ENCODE measurements at regions not wholly inside any gene's neighbourhood (a gene's known extent, or its start where the extent isn't known, plus 50 kb on each side); places are given as distances from the start of the nearest gene placed in this dataset.
A peak's percentile ranks its signal among the peaks of the same experiment; 100 is the strongest.

GRCh38 chr12:91418221-91419090 lies 235.8 kb upstream of the DCN start:
- no peak overlapping the region for H3K4me3 Mint-ChIP-seq
- no peaks in the 10 kb centered on the region for H3K4me1 Mint-ChIP-seq (ENCODE audit: low read depth in 2 of 2)
- no peaks in the 10 kb centered on the region for H3K36me3 Mint-ChIP-seq (ENCODE audit: insufficient read depth)
- H3K27me3 Mint-ChIP-seq: peaks cover 8 to 16% of the 10 kb centered on the region in 2 donors
- H3K9me3 Mint-ChIP-seq: no peaks in the 10 kb centered on the region
- ATAC-seq (replicated peaks) (no peak), DNase-seq (no peak)
- no peak overlapping the region for H3K27ac Mint-ChIP-seq

GRCh38 chr12:91417650-91418049 lies 235.0 kb upstream of the DCN start:
- DNase-seq (no peak), ATAC-seq (replicated peaks) (no peak)
- H3K27ac Mint-ChIP-seq: no peak overlapping the region
- H3K36me3 Mint-ChIP-seq (ENCODE audit: insufficient read depth): no peaks in the 10 kb centered on the region
- no peaks in the 10 kb centered on the region for H3K9me3 Mint-ChIP-seq
- no peak overlapping the region for H3K4me3 Mint-ChIP-seq
- H3K27me3 Mint-ChIP-seq: peaks cover 8 to 16% of the 10 kb centered on the region in 2 donors
- H3K4me1 Mint-ChIP-seq (ENCODE audit: low read depth in 2 of 2): no peaks in the 10 kb centered on the region

- peaks cover 8 to 16% of the 10 kb centered on the region in 2 donors for H3K27me3 Mint-ChIP-seq
- no peaks in the 10 kb centered on the region for H3K4me1 Mint-ChIP-seq (ENCODE audit: low read depth in 2 of 2)
- H3K4me3 Mint-ChIP-seq: no peak overlapping the region
- H3K9me3 Mint-ChIP-seq: no peaks in the 10 kb centered on the region
- H3K27ac Mint-ChIP-seq: no peak overlapping the region
- H3K36me3 Mint-ChIP-seq (ENCODE audit: insufficient read depth): no peaks in the 10 kb centered on the region
- DNase-seq: no peak
- ATAC-seq (replicated peaks): no peak
Measured at GRCh38 chr12:91414636-91415035, 232.0 kb upstream of the DCN start.

GRCh38 chr12:91413581-91414546 lies 231.2 kb upstream of the DCN start:
- DNase-seq (no peak), ATAC-seq (replicated peaks) (no peak)
- no peaks in the 10 kb centered on the region for H3K36me3 Mint-ChIP-seq (ENCODE audit: insufficient read depth)

GRCh38 chr12:91406920-91407341 lies 224.3 kb upstream of the DCN start:
- no peaks in the 10 kb centered on the region for H3K9me3 Mint-ChIP-seq

More at GRCh38 chr12:91413581-91414546, 231.2 kb upstream of the DCN start:
- no peaks in the 10 kb centered on the region for H3K9me3 Mint-ChIP-seq
- H3K27me3 Mint-ChIP-seq: peaks cover 8 to 16% of the 10 kb centered on the region in 2 donors
- no peak overlapping the region for H3K27ac Mint-ChIP-seq
- no peaks in the 10 kb centered on the region for H3K4me1 Mint-ChIP-seq (ENCODE audit: low read depth in 2 of 2)
- no peak overlapping the region for H3K4me3 Mint-ChIP-seq

GRCh38 chr12:91404441-91404840 lies 221.8 kb upstream of the DCN start:
- Mint-ChIP-seq H3K27ac (no peak overlapping the region), H3K27me3 (no peaks in the 10 kb centered on the region), H3K36me3 (ENCODE audit: insufficient read depth) (no peaks in the 10 kb centered on the region), H3K4me1 (ENCODE audit: low read depth in 2 of 2) (no peaks in the 10 kb centered on the region), H3K9me3 (no peaks in the 10 kb centered on the region), H3K4me3 (no peak overlapping the region)
- DNase-seq (no peak), ATAC-seq (replicated peaks) (no peak)

More at GRCh38 chr12:91406920-91407341, 224.3 kb upstream of the DCN start:
- H3K4me1 Mint-ChIP-seq (ENCODE audit: low read depth in 2 of 2): no peaks in the 10 kb centered on the region
- H3K27me3 Mint-ChIP-seq: no peaks in the 10 kb centered on the region
- H3K36me3 Mint-ChIP-seq (ENCODE audit: insufficient read depth): no peaks in the 10 kb centered on the region
- H3K4me3 Mint-ChIP-seq: no peak overlapping the region
- ATAC-seq (replicated peaks): peak; percentile 17
- DNase-seq: no peak
- H3K27ac Mint-ChIP-seq: no peak overlapping the region

GRCh38 chr12:91401190-91401589 lies 218.6 kb upstream of the DCN start:
- DNase-seq (no peak), ATAC-seq (replicated peaks) (no peak)
- no peaks in the 10 kb centered on the region for H3K27me3 Mint-ChIP-seq
- no peak overlapping the region for H3K27ac Mint-ChIP-seq
- H3K9me3 Mint-ChIP-seq: no peaks in the 10 kb centered on the region
- no peaks in the 10 kb centered on the region for H3K36me3 Mint-ChIP-seq (ENCODE audit: insufficient read depth)
- no peaks in the 10 kb centered on the region for H3K4me1 Mint-ChIP-seq (ENCODE audit: low read depth in 2 of 2)
- H3K4me3 Mint-ChIP-seq: no peak overlapping the region

- Mint-ChIP-seq H3K36me3 (ENCODE audit: insufficient read depth) (no peaks in the 10 kb centered on the region), H3K27ac (no peak overlapping the region), H3K27me3 (no peaks in the 10 kb centered on the region), H3K4me1 (ENCODE audit: low read depth in 2 of 2) (no peaks in the 10 kb centered on the region), H3K4me3 (no peak overlapping the region), H3K9me3 (no peaks in the 10 kb centered on the region)
- no peak for ATAC-seq (replicated peaks)
- no peak for DNase-seq
Measured at GRCh38 chr12:91400271-91400670, 217.7 kb upstream of the DCN start.

- Mint-ChIP-seq H3K4me3 (no peak overlapping the region), H3K27me3 (peaks cover 0 to 10% of the 10 kb centered on the region in 2 donors), H3K36me3 (ENCODE audit: insufficient read depth) (no peaks in the 10 kb centered on the region), H3K9me3 (no peaks in the 10 kb centered on the region), H3K4me1 (ENCODE audit: low read depth in 2 of 2) (no peaks in the 10 kb centered on the region), H3K27ac (no peak overlapping the region)
- no peak for ATAC-seq (replicated peaks)
- no peak for DNase-seq
Measured at GRCh38 chr12:91397866-91398532, 215.4 kb upstream of the DCN start.

- Mint-ChIP-seq H3K4me3 (no peak overlapping the region), H3K4me1 (ENCODE audit: low read depth in 2 of 2) (no peaks in the 10 kb centered on the region), H3K36me3 (ENCODE audit: insufficient read depth) (no peaks in the 10 kb centered on the region), H3K27ac (no peak overlapping the region), H3K9me3 (no peaks in the 10 kb centered on the region), H3K27me3 (peaks cover 0 to 10% of the 10 kb centered on the region in 2 donors)
- DNase-seq (no peak), ATAC-seq (replicated peaks) (no peak)
Measured at GRCh38 chr12:91396293-91396692, 213.7 kb upstream of the DCN start.

GRCh38 chr12:91395628-91396135 lies 213.1 kb upstream of the DCN start:
- H3K36me3 Mint-ChIP-seq (ENCODE audit: insufficient read depth): no peaks in the 10 kb centered on the region
- no peak overlapping the region for H3K4me3 Mint-ChIP-seq
- ATAC-seq (replicated peaks): no peak
- no peaks in the 10 kb centered on the region for H3K9me3 Mint-ChIP-seq
- H3K27ac Mint-ChIP-seq: no peak overlapping the region
- DNase-seq: no peak
- no peaks in the 10 kb centered on the region for H3K4me1 Mint-ChIP-seq (ENCODE audit: low read depth in 2 of 2)
- peaks cover 0 to 10% of the 10 kb centered on the region in 2 donors for H3K27me3 Mint-ChIP-seq

GRCh38 chr12:91394903-91395302 lies 212.3 kb upstream of the DCN start:
- DNase-seq (no peak), ATAC-seq (replicated peaks) (no peak)
- Mint-ChIP-seq H3K36me3 (ENCODE audit: insufficient read depth) (no peaks in the 10 kb centered on the region), H3K27ac (no peak overlapping the region), H3K4me1 (ENCODE audit: low read depth in 2 of 2) (no peaks in the 10 kb centered on the region), H3K9me3 (no peaks in the 10 kb centered on the region), H3K4me3 (no peak overlapping the region), H3K27me3 (peaks cover 0 to 10% of the 10 kb centered on the region in 2 donors)

- no peak for DNase-seq
- H3K27ac Mint-ChIP-seq: no peak overlapping the region
- H3K4me1 Mint-ChIP-seq (ENCODE audit: low read depth in 2 of 2): peaks cover 0 to 2% of the 10 kb centered on the region in 2 donors
Measured at GRCh38 chr12:91388573-91388972, 206.0 kb upstream of the DCN start.

More at GRCh38 chr12:91388573-91388972, 206.0 kb upstream of the DCN start:
- H3K4me3 Mint-ChIP-seq: no peak overlapping the region
- no peaks in the 10 kb centered on the region for H3K36me3 Mint-ChIP-seq (ENCODE audit: insufficient read depth)
- H3K9me3 Mint-ChIP-seq: no peaks in the 10 kb centered on the region
- no peak for ATAC-seq (replicated peaks)
- peaks cover 0 to under 1% of the 10 kb centered on the region in 2 donors for H3K27me3 Mint-ChIP-seq
